GM12865 (cell line): ENCODE measurements at regions not wholly inside any gene's neighbourhood (a gene's known extent, or its start where the extent isn't known, plus 50 kb on each side); places are given as distances from the start of the nearest gene placed in this dataset.
A peak's percentile ranks its signal among the peaks of the same experiment; 100 is the strongest.

Source experiments
- DNase-seq: peaks from one replicate; pipeline ENCODE4 v3.0.0; 2010; ENCODE audit warnings: low read depth
- H3K4me3 ChIP-seq: 2 replicates; pipeline ENCODE4 v1.5.1; 2011; ENCODE audit warnings: mild to moderate bottlenecking, low read depth, low read length, control low read depth
- TF ChIP-seq, protein P1 (sequence below): IDR thresholded peaks from 2 replicates; pipeline ENCODE4 v1.5.1; 2011; ENCODE audit warnings: low read length, control low read depth, low read depth, inconsistent platforms; ENCODE audit not compliant: insufficient read depth; ENCODE audit errors: missing control alignments

- no peak overlapping the region for H3K4me3 ChIP-seq
- TF ChIP-seq, protein P1, sequence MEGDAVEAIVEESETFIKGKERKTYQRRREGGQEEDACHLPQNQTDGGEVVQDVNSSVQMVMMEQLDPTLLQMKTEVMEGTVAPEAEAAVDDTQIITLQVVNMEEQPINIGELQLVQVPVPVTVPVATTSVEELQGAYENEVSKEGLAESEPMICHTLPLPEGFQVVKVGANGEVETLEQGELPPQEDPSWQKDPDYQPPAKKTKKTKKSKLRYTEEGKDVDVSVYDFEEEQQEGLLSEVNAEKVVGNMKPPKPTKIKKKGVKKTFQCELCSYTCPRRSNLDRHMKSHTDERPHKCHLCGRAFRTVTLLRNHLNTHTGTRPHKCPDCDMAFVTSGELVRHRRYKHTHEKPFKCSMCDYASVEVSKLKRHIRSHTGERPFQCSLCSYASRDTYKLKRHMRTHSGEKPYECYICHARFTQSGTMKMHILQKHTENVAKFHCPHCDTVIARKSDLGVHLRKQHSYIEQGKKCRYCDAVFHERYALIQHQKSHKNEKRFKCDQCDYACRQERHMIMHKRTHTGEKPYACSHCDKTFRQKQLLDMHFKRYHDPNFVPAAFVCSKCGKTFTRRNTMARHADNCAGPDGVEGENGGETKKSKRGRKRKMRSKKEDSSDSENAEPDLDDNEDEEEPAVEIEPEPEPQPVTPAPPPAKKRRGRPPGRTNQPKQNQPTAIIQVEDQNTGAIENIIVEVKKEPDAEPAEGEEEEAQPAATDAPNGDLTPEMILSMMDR, result no peak
- no peak for DNase-seq
Measured at GRCh38 chr18:77469131-77469530, 219.5 kb downstream of the GALR1 start.

GRCh38 chr18:77470569-77471413 is 221.1 kb downstream of the GALR1 start:
- TF ChIP-seq, protein P1, result no peak
- no peak overlapping the region for H3K4me3 ChIP-seq
- no peak for DNase-seq

GRCh38 chr18:77472509-77472908 is 222.9 kb downstream of the GALR1 start:
- no peak for DNase-seq
- TF ChIP-seq, protein P1, result no peak
- no peak overlapping the region for H3K4me3 ChIP-seq

DNA sequence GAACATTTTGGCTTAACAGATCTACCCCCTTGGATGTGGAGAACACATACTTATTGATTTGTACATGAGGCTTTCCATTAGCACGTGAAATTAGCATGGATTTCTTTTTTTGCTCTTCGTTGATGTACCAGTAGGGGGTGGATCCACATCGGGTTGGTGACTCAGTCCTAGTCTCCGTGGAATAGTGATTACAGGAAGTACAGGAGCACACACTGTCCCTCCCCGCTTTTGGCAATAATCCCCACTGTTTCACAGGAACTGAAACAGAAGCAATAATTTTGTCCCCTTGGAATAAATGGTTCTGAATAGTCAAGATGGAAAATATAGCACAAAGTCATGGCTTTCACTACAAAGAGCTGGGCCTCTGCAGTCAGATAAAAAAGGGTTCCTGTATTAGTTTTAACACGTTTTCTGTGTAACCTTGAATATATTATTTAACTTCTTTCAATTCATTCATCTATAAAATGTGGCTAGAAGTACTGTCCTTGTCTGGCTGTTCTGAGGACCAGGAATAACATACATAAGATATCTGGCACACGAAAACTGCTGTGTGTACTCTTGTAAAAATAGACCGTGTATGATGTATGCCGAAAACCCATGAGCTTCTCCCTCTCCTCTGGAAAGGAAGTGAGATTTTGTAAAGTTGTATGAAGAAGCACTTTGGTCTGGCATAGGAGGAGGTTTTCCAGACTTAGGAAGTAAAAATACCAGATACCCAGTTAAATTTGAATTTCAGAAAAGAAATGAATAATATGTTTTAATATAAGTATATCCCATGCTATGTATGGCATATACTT is 229.2 kb downstream of the GALR1 start:
- H3K4me3 ChIP-seq, result no peak overlapping the region
- TF ChIP-seq, protein P1, result peak; percentile 16
- peak; percentile 11 for DNase-seq

DNA sequence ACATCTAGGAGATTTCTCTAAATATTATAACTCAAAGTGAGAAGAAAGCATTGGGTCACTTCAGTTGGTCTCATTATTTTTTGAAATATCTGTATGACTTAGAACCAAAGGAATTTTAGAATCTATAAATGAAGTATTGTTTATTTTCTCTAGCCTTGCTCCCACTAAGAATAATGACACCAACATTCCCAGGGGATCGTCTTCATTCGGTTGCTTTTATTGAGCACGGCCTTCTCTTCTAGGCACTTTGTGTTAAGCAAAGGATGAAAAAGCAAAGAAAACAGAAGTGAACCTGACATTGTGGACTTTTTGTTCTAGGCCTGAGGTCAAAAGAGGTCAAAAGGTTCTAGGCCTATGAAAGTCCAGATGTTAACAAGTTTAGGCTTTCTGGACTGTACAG is 231.9 kb downstream of the GALR1 start:
- DNase-seq, result no peak
- no peak overlapping the region for H3K4me3 ChIP-seq
- TF ChIP-seq, protein P1, result no peak

DNA sequence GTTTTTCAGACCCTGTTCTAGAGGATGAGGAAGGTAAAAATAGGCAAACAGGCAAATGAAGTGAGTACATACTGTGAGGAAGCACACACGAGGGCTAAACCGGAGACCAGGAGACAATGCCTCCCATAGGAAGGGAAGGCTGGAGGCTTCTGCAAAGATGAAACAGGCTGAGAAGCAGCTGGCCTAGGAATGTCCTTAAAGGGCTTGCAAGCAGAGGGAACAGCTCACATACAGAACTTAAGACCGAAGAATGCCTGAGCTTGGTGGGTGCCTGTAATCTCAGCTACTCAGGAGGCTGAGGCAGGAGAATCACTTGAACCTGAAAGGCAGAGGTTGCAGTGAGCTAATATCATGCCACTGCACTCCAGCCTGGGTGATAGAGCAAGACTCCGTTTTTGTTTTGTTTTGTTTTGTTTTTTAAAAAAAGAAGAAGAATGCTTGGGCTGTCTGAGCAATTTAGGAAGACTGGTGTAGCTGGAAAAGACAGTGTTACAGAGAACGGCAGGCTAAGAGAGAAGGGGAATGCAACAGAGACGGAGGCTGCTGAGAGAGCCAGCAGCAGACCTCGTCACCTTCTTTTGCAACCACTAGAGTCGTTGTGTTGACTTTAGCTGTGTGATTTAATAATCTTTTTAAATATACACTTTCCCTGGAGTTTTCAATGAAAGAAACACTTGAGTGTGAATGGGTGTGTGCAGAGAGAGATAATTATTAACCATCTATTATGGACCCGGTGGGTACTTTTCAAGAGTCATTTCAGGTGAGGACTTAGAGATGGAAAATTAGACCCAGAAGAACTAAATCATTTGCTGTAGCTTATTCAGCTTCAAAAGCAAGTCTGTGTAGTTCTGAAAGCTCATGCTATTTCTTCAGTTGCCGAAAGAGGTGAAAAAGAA is 232.8 kb downstream of the GALR1 start:
- TF ChIP-seq, protein P1, result no peak
- H3K4me3 ChIP-seq, result no peak overlapping the region
- DNase-seq, result no peak
